WTC11 (cell line): ENCODE measurements at regions not wholly inside any gene's neighbourhood (a gene's known extent, or its start where the extent isn't known, plus 50 kb on each side); places are given as distances from the start of the nearest gene placed in this dataset.

ENCODE experiments used
- KAT7 ChIP-seq: sonication (generic); formaldehyde crosslinking; IDR thresholded peaks from 2 replicates; pipeline ENCODE4 v1.8.1; 2023; ENCODE audit warnings: missing genetic modification reagents, mild to moderate bottlenecking, borderline replicate concordance
- NFE2L1 ChIP-seq: sonication (generic); formaldehyde crosslinking; IDR thresholded peaks from 2 replicates; pipeline ENCODE4 v1.8.1; 2023; ENCODE audit warnings: missing genetic modification reagents
- NR3C1 ChIP-seq: sonication (generic); formaldehyde crosslinking; conservative IDR thresholded peaks from 2 replicates; pipeline ENCODE4 v1.8.1; 2023; ENCODE audit warnings: low read depth, mild to moderate bottlenecking, missing genetic modification reagents
- SP1 ChIP-seq: sonication (generic); formaldehyde crosslinking; conservative IDR thresholded peaks from 2 replicates; pipeline ENCODE4 v1.8.1; 2022; ENCODE audit warnings: missing genetic modification reagents
- ZNF138 ChIP-seq: sonication (generic); formaldehyde crosslinking; conservative IDR thresholded peaks from 2 replicates; pipeline ENCODE4 v1.8.1; 2022; ENCODE audit warnings: mild to moderate bottlenecking, moderate library complexity, missing genetic modification reagents
- TF ChIP-seq, protein P1 (sequence below): fragments of 200-600 bp; IDR thresholded peaks from 2 replicates; pipeline ENCODE4 v1.8.0; 2022; ENCODE audit warnings: antibody characterized with exemption
- TF ChIP-seq, protein P2 (sequence below): sonication (generic); formaldehyde crosslinking; IDR thresholded peaks from 2 replicates; pipeline ENCODE4 v1.8.1; 2023; ENCODE audit warnings: mild to moderate bottlenecking, moderate library complexity, missing genetic modification reagents
- TF ChIP-seq, protein P3 (sequence below): fragments of 250-450 bp; sonication (Bioruptor Pico); IDR thresholded peaks from 2 replicates; pipeline ENCODE4 v1.9.0; 2021; ENCODE audit warnings: mild to moderate bottlenecking
- TF ChIP-seq, protein P4 (sequence below): sonication (generic); formaldehyde crosslinking; IDR thresholded peaks from 2 replicates; pipeline ENCODE4 v1.8.0; 2022; ENCODE audit warnings: mild to moderate bottlenecking, missing genetic modification reagents
- TF ChIP-seq, protein P5 (sequence below): fragments of 250-450 bp; sonication (Bioruptor Pico); IDR thresholded peaks from 2 replicates; pipeline ENCODE4 v1.9.0; 2021; ENCODE audit warnings: mild to moderate bottlenecking, borderline replicate concordance
- TF ChIP-seq, protein P6 (sequence below): sonication (generic); formaldehyde crosslinking; IDR thresholded peaks from 2 replicates; pipeline ENCODE4 v1.8.0; 2022; ENCODE audit warnings: mild to moderate bottlenecking, missing genetic modification reagents
- TF ChIP-seq, protein P7 (sequence below): sonication (generic); formaldehyde crosslinking; IDR thresholded peaks from 2 replicates; pipeline ENCODE4 v1.8.0; 2022; ENCODE audit warnings: mild to moderate bottlenecking, missing genetic modification reagents
- TF ChIP-seq, protein P8 (sequence below): sonication (generic); formaldehyde crosslinking; IDR thresholded peaks from 2 replicates; pipeline ENCODE4 v1.8.0; 2023; ENCODE audit warnings: missing genetic modification reagents, mild to moderate bottlenecking, borderline replicate concordance
- TF ChIP-seq, protein P9 (sequence below): sonication (generic); formaldehyde crosslinking; IDR thresholded peaks from 2 replicates; pipeline ENCODE4 v1.8.1; 2022; ENCODE audit warnings: low read depth, missing genetic modification reagents, borderline replicate concordance

DNA sequence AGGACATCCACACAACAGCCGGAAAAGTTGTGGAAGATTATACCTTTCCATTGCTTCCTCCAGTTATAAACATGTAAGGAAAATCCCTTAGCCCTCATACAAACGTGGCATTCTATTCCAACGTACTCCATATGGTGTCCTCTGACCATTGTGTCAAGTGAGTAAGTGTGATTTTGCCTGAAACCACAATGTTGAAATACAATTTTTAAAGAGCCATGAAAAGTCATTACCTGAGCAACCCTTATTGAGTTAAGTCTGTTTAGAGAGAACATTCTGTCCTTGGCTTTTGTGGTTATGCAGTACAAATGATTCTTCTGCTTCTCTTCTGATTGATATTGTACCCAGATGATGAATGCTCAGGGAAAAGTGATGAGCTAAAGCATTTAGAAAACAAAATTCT lies 530.1 kb downstream of the HAO1 start:
- TF ChIP-seq, protein P1, sequence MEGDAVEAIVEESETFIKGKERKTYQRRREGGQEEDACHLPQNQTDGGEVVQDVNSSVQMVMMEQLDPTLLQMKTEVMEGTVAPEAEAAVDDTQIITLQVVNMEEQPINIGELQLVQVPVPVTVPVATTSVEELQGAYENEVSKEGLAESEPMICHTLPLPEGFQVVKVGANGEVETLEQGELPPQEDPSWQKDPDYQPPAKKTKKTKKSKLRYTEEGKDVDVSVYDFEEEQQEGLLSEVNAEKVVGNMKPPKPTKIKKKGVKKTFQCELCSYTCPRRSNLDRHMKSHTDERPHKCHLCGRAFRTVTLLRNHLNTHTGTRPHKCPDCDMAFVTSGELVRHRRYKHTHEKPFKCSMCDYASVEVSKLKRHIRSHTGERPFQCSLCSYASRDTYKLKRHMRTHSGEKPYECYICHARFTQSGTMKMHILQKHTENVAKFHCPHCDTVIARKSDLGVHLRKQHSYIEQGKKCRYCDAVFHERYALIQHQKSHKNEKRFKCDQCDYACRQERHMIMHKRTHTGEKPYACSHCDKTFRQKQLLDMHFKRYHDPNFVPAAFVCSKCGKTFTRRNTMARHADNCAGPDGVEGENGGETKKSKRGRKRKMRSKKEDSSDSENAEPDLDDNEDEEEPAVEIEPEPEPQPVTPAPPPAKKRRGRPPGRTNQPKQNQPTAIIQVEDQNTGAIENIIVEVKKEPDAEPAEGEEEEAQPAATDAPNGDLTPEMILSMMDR: no peak
- TF ChIP-seq SP1 (CRISPR knock-in tag) (no peak), NR3C1 (CRISPR knock-in tag) (no peak), ZNF138 (CRISPR knock-in tag) (no peak), KAT7 (CRISPR knock-in tag) (no peak), NFE2L1 (CRISPR knock-in tag) (no peak)
- TF ChIP-seq, protein P2, sequence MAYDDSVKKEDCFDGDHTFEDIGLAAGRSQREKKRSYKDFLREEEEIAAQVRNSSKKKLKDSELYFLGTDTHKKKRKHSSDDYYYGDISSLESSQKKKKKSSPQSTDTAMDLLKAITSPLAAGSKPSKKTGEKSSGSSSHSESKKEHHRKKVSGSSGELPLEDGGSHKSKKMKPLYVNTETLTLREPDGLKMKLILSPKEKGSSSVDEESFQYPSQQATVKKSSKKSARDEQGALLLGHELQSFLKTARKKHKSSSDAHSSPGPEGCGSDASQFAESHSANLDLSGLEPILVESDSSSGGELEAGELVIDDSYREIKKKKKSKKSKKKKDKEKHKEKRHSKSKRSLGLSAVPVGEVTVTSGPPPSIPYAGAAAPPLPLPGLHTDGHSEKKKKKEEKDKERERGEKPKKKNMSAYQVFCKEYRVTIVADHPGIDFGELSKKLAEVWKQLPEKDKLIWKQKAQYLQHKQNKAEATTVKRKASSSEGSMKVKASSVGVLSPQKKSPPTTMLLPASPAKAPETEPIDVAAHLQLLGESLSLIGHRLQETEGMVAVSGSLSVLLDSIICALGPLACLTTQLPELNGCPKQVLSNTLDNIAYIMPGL (CRISPR knock-in tag): no peak
- TF ChIP-seq, protein P3, sequence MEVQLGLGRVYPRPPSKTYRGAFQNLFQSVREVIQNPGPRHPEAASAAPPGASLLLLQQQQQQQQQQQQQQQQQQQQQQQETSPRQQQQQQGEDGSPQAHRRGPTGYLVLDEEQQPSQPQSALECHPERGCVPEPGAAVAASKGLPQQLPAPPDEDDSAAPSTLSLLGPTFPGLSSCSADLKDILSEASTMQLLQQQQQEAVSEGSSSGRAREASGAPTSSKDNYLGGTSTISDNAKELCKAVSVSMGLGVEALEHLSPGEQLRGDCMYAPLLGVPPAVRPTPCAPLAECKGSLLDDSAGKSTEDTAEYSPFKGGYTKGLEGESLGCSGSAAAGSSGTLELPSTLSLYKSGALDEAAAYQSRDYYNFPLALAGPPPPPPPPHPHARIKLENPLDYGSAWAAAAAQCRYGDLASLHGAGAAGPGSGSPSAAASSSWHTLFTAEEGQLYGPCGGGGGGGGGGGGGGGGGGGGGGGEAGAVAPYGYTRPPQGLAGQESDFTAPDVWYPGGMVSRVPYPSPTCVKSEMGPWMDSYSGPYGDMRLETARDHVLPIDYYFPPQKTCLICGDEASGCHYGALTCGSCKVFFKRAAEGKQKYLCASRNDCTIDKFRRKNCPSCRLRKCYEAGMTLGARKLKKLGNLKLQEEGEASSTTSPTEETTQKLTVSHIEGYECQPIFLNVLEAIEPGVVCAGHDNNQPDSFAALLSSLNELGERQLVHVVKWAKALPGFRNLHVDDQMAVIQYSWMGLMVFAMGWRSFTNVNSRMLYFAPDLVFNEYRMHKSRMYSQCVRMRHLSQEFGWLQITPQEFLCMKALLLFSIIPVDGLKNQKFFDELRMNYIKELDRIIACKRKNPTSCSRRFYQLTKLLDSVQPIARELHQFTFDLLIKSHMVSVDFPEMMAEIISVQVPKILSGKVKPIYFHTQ: no peak
- TF ChIP-seq, protein P4, sequence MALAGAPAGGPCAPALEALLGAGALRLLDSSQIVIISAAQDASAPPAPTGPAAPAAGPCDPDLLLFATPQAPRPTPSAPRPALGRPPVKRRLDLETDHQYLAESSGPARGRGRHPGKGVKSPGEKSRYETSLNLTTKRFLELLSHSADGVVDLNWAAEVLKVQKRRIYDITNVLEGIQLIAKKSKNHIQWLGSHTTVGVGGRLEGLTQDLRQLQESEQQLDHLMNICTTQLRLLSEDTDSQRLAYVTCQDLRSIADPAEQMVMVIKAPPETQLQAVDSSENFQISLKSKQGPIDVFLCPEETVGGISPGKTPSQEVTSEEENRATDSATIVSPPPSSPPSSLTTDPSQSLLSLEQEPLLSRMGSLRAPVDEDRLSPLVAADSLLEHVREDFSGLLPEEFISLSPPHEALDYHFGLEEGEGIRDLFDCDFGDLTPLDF: no peak
- TF ChIP-seq, protein P5, sequence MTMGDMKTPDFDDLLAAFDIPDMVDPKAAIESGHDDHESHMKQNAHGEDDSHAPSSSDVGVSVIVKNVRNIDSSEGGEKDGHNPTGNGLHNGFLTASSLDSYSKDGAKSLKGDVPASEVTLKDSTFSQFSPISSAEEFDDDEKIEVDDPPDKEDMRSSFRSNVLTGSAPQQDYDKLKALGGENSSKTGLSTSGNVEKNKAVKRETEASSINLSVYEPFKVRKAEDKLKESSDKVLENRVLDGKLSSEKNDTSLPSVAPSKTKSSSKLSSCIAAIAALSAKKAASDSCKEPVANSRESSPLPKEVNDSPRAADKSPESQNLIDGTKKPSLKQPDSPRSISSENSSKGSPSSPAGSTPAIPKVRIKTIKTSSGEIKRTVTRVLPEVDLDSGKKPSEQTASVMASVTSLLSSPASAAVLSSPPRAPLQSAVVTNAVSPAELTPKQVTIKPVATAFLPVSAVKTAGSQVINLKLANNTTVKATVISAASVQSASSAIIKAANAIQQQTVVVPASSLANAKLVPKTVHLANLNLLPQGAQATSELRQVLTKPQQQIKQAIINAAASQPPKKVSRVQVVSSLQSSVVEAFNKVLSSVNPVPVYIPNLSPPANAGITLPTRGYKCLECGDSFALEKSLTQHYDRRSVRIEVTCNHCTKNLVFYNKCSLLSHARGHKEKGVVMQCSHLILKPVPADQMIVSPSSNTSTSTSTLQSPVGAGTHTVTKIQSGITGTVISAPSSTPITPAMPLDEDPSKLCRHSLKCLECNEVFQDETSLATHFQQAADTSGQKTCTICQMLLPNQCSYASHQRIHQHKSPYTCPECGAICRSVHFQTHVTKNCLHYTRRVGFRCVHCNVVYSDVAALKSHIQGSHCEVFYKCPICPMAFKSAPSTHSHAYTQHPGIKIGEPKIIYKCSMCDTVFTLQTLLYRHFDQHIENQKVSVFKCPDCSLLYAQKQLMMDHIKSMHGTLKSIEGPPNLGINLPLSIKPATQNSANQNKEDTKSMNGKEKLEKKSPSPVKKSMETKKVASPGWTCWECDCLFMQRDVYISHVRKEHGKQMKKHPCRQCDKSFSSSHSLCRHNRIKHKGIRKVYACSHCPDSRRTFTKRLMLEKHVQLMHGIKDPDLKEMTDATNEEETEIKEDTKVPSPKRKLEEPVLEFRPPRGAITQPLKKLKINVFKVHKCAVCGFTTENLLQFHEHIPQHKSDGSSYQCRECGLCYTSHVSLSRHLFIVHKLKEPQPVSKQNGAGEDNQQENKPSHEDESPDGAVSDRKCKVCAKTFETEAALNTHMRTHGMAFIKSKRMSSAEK (CRISPR knock-in tag): no peak
- TF ChIP-seq, protein P6, sequence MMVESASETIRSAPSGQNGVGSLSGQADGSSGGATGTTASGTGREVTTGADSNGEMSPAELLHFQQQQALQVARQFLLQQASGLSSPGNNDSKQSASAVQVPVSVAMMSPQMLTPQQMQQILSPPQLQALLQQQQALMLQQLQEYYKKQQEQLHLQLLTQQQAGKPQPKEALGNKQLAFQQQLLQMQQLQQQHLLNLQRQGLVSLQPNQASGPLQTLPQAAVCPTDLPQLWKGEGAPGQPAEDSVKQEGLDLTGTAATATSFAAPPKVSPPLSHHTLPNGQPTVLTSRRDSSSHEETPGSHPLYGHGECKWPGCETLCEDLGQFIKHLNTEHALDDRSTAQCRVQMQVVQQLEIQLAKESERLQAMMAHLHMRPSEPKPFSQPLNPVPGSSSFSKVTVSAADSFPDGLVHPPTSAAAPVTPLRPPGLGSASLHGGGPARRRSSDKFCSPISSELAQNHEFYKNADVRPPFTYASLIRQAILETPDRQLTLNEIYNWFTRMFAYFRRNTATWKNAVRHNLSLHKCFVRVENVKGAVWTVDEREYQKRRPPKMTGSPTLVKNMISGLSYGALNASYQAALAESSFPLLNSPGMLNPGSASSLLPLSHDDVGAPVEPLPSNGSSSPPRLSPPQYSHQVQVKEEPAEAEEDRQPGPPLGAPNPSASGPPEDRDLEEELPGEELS (CRISPR knock-in tag): no peak
- TF ChIP-seq, protein P7, sequence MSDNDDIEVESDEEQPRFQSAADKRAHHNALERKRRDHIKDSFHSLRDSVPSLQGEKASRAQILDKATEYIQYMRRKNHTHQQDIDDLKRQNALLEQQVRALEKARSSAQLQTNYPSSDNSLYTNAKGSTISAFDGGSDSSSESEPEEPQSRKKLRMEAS (CRISPR knock-in tag): no peak
- TF ChIP-seq, protein P8, sequence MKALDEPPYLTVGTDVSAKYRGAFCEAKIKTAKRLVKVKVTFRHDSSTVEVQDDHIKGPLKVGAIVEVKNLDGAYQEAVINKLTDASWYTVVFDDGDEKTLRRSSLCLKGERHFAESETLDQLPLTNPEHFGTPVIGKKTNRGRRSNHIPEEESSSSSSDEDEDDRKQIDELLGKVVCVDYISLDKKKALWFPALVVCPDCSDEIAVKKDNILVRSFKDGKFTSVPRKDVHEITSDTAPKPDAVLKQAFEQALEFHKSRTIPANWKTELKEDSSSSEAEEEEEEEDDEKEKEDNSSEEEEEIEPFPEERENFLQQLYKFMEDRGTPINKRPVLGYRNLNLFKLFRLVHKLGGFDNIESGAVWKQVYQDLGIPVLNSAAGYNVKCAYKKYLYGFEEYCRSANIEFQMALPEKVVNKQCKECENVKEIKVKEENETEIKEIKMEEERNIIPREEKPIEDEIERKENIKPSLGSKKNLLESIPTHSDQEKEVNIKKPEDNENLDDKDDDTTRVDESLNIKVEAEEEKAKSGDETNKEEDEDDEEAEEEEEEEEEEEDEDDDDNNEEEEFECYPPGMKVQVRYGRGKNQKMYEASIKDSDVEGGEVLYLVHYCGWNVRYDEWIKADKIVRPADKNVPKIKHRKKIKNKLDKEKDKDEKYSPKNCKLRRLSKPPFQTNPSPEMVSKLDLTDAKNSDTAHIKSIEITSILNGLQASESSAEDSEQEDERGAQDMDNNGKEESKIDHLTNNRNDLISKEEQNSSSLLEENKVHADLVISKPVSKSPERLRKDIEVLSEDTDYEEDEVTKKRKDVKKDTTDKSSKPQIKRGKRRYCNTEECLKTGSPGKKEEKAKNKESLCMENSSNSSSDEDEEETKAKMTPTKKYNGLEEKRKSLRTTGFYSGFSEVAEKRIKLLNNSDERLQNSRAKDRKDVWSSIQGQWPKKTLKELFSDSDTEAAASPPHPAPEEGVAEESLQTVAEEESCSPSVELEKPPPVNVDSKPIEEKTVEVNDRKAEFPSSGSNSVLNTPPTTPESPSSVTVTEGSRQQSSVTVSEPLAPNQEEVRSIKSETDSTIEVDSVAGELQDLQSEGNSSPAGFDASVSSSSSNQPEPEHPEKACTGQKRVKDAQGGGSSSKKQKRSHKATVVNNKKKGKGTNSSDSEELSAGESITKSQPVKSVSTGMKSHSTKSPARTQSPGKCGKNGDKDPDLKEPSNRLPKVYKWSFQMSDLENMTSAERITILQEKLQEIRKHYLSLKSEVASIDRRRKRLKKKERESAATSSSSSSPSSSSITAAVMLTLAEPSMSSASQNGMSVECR (CRISPR knock-in tag): no peak
- TF ChIP-seq, protein P9, sequence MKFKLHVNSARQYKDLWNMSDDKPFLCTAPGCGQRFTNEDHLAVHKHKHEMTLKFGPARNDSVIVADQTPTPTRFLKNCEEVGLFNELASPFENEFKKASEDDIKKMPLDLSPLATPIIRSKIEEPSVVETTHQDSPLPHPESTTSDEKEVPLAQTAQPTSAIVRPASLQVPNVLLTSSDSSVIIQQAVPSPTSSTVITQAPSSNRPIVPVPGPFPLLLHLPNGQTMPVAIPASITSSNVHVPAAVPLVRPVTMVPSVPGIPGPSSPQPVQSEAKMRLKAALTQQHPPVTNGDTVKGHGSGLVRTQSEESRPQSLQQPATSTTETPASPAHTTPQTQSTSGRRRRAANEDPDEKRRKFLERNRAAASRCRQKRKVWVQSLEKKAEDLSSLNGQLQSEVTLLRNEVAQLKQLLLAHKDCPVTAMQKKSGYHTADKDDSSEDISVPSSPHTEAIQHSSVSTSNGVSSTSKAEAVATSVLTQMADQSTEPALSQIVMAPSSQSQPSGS (CRISPR knock-in tag): no peak
